HuH-7 (cell line): ENCODE measurements at regions not wholly inside any gene's neighbourhood (a gene's known extent, or its start where the extent isn't known, plus 50 kb on each side); places are given as distances from the start of the nearest gene placed in this dataset.
"Not testable (repeated sequence)": the region's sequence is repeated elsewhere in the genome, so short reads cannot be mapped to it uniquely, and the experiment has no call there.

Source experiments
- DNase-seq: peaks from one replicate; pipeline ENCODE4 v3.0.0; 2011; ENCODE audit warnings: low spot score

- DNase-seq: no peak
Observed at GRCh38 chr6:132198896-132199295, 202.4 kb downstream of the MOXD1 start.

DNA sequence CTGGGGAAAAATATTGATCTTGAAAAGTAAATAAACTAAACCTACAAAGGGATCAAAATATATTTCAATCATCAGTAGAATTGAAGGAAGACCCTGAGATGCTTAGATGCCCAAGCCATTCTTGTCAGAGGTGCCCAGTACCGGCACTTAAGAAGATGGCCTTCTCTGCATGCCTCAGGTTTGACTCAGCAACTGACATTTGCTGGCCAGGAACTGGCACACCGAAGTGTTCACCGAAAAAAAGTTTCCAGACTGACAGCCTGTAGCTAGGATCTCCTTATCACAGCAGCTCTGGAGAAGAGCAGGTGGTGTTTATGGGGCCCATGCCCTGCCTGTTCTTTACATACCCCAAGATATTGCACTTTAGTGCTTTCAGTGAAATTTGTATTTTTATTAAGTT is 203.2 kb downstream of the MOXD1 start:
- no peak for DNase-seq

GRCh38 chr6:132194529-132194928 is 206.7 kb downstream of the MOXD1 start:
- DNase-seq: no peak

DNA sequence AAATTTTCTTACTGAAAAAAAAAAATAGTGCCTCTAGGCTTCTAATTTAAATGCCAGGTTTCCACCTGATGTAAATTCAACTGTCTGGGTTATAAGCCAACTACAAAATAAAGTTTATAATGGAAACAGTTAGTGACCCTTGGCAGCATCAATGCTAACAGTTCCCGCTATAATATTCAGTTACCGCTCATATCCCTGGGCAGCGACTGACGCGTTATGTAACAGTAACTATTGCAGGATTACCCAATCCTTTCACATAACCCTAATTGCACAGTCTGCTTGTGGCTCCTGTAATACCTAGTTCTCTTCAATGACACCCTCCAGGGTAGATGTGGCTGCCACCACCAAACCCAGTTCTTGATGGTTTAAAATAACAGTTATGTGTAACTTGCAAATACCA is 208.6 kb downstream of the MOXD1 start:
- no peak for DNase-seq

- DNase-seq: no peak
Observed at GRCh38 chr6:132190815-132191175, 210.5 kb downstream of the MOXD1 start.

- no peak for DNase-seq
Observed at GRCh38 chr6:132190097-132190814, 211.0 kb downstream of the MOXD1 start.

DNA sequence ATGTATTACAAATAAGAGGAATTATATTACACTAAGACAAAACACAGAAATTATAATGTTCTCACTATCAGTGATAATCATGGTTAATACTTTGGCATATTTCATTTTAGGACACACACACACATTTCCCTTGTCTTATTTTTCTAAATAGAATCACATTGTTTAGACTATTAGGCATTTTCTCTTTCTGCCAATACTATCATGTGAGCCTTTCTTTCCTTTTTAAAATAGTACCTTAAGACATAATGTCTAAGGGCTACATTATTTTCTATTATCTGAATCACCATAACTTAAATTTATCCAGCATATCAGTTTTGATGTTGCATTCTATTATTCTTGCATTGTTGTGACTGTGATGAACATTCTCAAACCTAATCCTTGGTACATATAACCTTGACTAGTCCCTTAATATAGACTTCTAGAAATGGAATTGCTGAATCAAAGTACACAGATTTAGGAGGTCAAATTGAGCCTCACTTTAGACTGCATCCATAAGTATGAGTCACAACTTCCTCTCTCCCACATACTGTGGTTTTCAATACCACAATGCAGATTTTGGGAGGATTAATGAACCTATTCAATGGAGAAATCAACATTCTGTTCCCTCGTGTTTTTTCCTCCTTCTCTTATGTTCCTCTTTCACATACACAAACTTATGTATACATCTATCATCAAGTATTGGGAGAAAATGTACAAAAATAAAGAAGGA is 212.6 kb downstream of the MOXD1 start:
- DNase-seq: no peak

GRCh38 chr6:132187816-132188215 is 213.5 kb downstream of the MOXD1 start:
- DNase-seq: no peak

DNA sequence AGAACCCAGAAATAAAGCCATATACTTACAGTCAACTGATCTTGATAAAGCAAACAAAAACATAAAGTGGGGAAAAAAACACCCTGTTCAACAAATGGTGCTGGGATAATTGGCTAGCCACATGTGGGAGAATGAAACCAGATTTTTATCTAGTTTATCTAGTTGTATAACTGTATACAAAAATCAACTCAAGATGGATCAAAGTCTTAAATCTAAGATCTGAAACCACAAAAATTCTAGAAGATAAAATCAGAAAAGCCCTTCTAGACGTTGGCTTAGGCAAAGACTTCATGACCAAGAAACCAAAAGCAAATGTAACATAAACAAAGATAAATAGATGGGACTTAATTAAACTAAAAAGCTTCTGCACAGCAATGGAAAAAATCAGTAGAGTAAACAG is 216.3 kb downstream of the MOXD1 start:
- not testable (repeated sequence) for DNase-seq

DNA sequence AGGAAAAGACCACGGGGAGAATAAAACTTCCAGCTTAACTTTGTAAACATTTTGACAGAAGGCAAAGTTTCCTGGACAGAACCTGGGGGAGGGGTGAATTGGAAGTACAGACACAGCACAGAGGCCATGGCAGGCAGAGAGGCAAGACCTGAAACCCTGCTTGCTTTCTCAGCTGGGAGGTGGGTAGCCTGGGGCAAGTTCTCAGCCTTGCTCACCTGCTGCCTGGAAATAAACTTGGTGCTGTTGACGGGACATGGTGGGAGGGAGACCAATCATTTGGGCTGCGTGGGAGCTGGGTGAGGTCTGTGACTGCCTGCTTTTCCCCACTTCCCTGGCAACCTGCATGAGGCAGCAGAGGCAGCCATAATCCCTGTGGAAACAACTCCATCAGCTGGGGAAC is 221.3 kb downstream of the MOXD1 start:
- no peak for DNase-seq

- DNase-seq: no peak
Observed at GRCh38 chr6:132174919-132175318, 223.7 kb upstream of the CCN2 start.

- DNase-seq: no peak
Observed at GRCh38 chr6:132168961-132169360, 217.8 kb upstream of the CCN2 start.

DNA sequence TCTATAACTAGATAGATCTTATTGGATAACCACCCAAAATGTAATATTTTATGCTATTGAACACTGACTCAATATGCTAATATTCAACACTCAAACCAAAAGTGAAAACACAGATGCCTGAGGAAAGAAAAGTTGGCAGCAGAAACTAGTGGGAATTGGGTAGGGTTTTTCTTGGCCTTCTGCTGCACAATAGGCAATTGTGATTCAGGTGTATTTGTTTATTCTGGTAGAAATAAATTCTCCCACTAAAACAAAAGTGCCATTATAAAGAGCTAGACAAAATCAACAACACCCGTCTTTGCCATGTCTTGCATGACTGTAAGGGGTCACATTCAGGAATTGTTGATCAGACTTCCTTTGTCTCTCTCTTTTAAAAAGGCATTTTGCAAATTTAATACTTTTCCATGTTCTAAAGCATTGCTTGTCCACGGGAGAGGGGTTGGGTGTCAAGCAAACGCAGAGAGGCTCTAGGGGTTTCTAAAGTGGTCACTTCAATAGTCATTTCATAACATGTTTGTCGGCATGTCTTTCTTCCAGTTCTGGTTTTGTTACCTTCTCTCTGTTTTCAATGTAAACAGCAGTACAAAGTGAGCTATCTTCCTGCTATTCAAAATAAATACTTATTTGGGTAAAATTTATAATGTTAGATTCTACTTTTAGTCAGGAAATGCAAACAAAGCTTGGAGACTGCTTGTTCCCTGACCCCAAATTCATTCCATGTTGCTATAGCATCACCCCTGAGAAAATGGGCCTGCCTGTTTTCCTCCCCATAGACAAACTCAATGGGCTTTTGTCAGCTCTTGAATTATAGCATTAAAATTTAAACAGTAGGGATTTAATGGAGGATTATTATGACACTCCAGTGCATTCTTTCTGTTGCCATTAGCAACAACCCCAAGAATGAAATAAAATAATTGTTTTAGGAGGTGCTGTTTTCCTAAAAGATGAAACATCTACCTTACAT is 217.0 kb upstream of the CCN2 start:
- DNase-seq: no peak

DNA sequence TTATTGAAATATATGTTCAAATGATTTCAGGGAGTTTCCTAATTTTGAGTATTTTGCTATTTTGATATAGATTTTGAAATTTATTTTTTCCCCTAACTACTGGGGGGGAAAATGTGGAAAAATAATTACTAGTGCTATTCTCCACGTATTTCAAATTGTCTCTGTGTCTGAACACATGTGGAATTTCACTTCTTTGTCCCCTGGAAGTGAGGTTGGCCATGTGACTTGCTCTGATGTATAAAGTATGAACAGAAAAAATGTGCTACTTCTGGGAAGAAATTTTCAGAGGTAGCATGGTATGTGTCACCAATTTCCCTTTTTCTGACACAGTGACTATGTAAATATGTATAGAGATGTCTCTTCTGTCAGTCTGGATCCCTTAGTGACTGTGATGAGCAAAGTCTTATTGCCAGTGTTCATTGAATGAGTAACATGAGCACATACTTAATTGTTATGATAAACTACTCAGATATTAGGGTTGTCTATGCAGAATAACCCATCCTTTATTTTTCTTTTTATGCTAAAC is 215.4 kb upstream of the CCN2 start:
- DNase-seq: no peak

GRCh38 chr6:132165677-132166076 is 214.5 kb upstream of the CCN2 start:
- no peak for DNase-seq

DNA sequence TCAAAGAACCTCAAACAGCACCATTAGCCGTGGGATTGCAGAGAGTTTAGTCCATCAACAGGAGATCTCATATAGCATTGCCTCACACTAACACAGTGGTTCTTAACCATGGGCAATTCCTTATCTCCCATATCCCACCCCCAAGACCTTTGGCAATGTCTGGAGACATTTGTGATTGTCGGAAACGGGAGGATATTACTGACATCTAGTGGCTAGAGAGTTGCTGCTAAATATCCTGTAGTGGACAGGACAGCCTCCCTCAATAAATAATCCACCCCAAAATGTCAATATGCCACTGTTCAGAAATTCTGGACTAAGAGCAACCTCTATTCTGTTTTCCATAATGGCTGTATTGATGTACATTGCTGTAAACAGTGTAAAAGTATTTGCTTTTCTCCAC is 210.1 kb upstream of the CCN2 start:
- DNase-seq: no peak

DNA sequence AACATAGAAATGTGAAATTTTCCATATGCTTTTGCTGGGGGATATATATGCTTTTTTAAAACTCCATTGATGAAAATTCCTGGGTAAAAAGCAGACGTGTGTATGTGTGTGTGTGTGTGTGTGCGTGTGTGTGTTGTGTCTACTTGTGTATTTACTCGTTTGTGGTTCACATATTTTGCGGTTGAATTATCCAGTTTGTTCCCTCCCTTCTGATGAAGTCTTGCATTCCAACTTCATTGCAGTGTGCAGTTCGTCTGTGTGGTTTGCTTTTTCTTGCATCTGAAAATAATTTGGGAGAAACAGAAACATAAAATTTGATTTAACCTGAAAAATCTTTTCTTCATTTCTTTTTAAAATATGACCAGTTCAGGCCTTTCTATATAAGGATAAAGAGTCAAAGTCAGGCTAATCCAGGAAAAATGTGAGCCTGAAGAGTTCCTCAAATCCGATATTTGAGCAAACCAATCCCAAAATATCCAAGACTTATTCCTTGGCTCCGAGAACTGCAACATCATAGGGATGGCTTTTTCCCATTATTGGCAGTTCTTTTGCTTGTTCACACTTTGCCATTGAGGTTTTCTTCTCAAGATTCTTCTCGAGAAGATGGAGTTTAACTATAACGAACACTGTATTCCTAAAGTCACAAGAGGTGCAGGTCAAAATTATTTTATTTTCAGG is 202.2 kb upstream of the CCN2 start:
- DNase-seq: no peak

DNA sequence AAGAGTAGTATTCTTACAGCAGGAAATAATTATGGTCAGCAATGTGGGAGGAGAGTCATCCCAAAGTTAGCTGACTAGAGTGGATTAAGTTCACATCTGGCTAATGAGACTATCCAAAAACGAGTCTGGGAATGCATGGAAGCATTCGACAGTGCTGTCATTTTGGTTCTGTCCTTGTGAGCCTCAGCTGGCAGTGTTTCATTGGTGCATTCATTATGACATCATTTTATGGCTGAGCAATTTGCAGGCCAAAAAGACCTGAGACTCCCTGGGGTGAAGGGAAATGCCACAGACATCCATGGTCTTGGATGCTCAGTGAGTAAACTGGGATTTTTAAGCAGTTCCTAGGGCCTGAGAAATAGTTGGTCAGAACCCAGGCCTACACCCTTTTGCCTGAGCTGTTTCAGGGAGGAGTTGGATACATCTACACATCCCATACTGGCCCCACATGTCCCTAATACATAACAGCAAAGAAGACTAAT is 196.4 kb upstream of the CCN2 start:
- no peak for DNase-seq

DNA sequence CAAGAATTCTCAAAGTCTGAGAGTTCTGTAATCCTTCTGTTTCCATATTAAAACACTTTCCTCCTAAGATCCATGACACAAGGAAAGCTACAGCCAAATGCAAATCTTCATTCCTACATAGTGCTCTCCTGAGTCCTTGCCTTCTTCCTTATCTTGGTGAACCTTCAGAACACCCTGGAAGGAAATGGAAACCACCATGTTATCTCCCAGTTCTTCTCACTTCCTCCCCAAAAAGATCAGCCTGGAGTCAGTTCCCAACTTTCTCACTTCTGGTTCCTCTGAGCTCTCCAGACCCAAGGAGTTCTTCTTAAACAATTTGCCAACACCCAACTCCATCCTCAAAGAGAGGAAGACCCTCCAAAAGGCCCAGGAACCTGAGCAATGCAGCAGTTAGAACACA is 193.3 kb upstream of the CCN2 start:
- no peak for DNase-seq

GRCh38 chr6:132143258-132143657 is 192.1 kb upstream of the CCN2 start:
- DNase-seq: no peak

DNA sequence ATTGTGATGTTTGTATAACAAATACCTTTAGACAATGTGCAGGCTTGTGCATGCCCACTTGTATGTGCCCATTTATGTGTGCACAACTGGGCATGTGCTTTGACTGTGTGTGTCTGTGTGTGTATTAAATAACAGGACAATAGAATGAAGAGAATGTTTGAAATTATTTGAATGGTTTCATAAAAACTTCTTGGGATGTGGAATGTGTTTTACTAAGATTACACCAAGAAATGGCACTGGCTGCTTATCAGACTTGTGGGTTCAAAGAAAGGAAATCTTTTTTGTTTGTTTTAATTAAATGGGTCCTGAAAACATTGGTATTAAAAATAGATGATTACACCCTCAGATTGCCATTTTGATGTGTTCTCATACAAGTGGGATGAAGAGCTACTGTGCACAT is 191.6 kb upstream of the CCN2 start:
- no peak for DNase-seq

DNA sequence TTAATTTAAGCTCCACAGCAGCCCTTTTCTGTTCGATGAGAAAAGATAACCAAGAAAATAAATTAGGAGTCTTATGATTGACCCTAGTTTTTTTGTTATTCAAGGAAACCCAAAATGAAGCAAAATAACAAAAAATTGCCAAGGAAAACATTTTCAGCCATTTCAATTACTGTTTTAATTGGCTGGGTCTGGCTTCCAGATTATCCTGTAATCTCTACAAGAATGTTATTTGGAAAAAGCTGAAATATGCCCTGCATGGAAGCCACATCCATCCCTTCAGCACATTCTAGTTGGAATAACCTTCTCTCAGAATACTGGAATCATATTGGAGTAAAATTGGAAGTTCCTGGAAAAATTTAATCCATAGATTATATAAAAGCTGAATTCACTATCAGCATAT is 191.1 kb upstream of the CCN2 start:
- DNase-seq: no peak
